Ammon's horn (tissue), 1 donor: ENCODE measurements at regions not wholly inside any gene's neighbourhood (a gene's known extent, or its start where the extent isn't known, plus 50 kb on each side); places are given as distances from the start of the nearest gene placed in this dataset.
"Not testable (repeated sequence)": the region's sequence is repeated elsewhere in the genome, so short reads cannot be mapped to it uniquely, and the experiment has no call there.

Source experiments
- DNase-seq: peaks from one replicate; pipeline ENCODE4 v3.0.0-alpha.2; 2016; ENCODE audit warnings: low spot score

- DNase-seq = no peak
These were observed 111.3 kb downstream of the DYRK2 start for GRCh38 chr12:67759829-67760228.

- DNase-seq = no peak
These were observed 112.2 kb downstream of the DYRK2 start for GRCh38 chr12:67760586-67761275.

DNA sequence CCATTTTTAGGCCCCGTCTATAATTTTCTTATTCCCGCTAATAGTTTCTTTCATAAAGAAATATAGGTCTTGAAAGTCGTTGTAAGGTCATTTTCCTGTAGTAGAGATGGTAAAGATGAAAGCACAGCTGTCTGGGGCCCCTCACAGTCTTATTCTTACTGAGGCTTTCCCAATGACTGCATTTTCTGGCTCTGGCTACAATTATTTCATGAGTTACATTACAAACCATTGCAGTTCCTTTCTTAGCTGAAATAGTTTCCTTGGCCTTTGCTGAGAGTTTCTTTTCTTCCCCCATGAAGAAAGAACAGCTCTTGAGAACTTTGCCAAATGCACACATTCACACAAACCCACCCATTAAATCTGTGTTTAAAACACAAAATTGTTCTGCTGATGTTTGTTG lies 113.0 kb downstream of the DYRK2 start:
- DNase-seq = no peak

- no peak for DNase-seq
These were observed 115.5 kb downstream of the DYRK2 start for GRCh38 chr12:67764055-67764454.

DNA sequence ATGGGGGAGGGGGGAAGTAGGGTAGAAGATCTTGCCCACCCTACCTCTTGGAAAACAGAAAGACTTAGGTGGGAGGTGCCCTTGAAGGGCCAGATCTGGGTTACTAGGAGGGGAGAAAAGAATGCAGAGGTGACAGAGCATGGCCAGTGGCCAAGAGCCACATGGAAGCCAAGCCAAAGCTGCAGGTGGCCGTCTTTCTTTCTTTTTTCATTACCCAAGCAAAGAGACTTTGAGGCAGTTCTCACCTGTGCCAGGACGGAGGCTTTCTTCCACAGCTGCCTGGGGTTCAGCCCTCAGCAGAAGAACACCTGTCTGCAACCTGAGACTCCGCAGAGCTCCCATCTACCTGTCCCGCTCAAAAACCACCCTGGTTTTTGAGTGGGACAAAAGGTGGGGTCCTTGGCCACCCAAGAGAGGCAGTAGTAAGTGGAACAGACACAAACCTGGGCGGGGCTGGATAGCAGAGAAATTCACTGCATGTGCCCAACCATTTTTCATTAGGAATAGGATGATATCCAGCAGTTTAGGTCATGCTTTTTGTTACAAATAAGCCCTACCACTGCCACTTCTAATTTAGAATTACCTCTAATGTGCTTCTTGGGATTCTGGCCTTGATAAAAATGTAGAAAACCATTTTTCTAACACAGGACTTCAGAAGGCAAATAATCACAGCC lies 116.5 kb downstream of the DYRK2 start:
- DNase-seq = no peak

DNA sequence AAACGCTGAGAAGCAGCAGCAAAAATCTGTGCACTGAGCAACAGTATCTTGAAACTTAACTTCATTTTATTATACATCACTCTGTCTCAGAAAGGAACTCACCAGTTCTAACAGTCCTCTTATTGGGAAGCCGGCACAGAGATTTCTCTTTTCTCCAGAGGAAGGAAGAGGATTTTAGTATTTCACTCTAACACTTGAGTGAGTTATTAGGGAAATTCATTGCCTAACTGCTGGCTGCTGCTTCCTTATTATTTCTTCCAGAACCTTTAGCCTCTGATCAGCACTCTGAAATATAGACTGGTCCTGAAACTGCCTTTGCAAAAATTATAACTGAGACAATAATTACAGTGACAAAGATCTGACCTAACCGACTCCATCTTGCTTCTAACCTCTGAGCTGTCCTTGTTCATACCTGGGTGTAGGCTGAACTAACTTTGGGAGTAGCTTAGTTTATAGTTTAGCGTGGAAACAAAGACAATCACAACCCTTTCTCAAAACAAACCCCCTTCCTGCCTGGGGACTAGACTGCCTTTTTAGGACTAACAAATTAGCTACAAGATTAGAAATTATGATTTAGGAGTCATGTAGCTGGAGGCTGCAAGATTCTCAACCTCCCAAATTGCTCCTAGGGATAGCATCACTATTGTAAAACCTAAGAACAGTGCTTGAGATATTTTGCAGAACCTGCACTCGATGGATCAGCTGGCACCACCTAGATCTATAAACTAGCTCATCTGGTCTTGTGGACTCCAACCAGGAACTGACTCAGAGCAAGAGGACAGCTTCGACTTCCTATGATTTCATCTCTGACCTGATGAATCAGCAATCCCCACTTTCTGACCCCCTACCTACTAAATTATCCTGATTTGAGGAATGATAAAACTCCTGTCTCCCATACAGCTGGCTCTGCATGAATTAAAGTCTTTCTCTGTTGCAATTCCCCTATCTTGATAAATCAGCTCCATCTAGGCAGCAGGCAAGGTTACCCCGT lies 117.5 kb downstream of the DYRK2 start:
- DNase-seq = no peak

- peak; percentile 32 for DNase-seq
These were observed 124.0 kb downstream of the DYRK2 start for GRCh38 chr12:67772267-67773169.

- DNase-seq = no peak
These were observed 125.4 kb downstream of the DYRK2 start for GRCh38 chr12:67773896-67774295.

- DNase-seq = no peak
These were observed 126.5 kb downstream of the DYRK2 start for GRCh38 chr12:67774983-67775587.

DNA sequence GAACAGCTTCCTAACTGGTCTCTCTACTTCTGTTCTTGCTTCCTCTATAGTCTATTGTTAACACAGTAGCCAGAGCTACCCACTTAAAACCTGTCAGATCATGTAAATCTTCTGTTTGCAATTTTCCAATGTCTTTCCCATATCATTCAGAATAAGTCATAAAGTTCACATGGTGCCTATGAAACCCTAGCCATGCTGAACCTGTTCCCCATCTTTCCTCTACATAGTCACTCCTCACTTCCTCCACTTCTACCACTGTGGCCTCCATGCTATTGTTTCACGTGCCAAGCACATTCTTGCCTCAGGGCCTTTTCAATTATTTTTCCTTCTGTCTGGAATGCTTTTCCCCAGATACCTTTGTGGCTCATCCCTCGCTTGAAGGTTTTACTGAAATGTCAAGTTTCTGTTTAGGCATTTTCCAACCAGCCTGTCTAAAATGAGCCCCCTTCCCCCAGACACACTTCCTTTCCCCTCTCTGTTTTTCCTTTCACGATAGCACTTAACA lies 132.1 kb downstream of the DYRK2 start:
- DNase-seq = no peak

DNA sequence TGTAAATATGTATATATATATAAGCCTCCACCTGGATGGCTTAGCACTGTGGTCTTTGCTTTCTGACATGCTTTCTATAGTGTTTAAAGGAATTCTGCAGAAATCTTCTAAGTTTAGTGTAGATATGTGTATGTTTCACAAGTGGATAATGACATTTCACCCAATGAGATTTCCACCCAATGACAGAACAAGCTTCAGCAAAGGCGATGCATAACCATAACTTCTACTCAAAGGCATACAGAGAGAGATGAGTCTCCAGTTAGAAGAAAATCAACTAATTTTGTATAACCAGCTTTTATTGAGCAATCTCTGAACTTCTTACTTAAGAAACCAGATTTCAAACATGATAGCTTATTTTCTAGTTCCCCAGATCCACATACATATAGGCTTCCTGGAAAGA lies 134.0 kb downstream of the DYRK2 start:
- no peak for DNase-seq

GRCh38 chr12:67783393-67783792 lies 134.8 kb downstream of the DYRK2 start:
- DNase-seq = no peak

- DNase-seq = no peak
These were observed 136.3 kb downstream of the DYRK2 start for GRCh38 chr12:67784831-67785230.

DNA sequence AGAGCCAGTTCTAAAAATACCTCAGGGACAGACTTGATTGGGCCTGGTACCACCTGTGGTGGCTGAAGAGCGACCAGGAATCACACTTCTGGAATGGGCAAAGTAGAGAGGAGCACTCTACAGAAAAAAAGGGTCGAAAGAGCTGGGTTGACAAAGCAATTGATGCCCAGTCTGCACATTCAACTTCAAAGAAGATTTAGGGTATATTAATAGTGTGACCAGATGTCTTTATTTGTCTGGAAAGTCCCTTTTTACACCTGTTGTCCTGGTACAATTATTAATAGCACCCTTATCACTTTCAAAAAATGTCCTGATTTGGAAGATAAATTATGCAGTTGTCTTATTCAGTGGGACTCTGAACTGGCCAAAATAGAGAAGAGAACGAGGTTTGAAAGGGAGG lies 137.5 kb downstream of the DYRK2 start:
- DNase-seq = no peak

GRCh38 chr12:67788118-67788517 lies 139.6 kb downstream of the DYRK2 start:
- DNase-seq = no peak

- DNase-seq = no peak
These were observed 140.7 kb downstream of the DYRK2 start for GRCh38 chr12:67789266-67789665.

GRCh38 chr12:67790660-67791059 lies 142.1 kb downstream of the DYRK2 start:
- no peak for DNase-seq

DNA sequence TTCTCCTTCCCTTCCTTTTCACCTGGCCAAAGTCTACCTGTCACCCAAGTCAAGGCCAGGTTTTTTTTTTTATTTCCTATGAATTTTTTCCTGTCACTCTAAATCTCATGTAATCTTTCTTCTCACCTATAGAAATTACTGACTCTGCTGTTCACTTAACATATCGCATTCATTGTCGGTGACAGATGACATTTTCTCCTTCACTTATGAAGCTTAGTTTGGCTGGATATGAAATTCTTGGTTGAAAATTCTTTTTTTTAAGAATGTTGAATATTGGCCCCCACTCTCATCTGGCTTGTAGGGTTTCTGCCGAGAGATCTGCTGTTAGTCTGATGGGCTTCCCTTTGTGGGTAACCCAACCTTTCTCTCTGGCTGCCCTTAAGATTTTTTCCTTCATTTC lies 142.8 kb downstream of the DYRK2 start:
- DNase-seq = not testable (repeated sequence)

GRCh38 chr12:67792185-67792584 lies 143.6 kb downstream of the DYRK2 start:
- no peak for DNase-seq

DNA sequence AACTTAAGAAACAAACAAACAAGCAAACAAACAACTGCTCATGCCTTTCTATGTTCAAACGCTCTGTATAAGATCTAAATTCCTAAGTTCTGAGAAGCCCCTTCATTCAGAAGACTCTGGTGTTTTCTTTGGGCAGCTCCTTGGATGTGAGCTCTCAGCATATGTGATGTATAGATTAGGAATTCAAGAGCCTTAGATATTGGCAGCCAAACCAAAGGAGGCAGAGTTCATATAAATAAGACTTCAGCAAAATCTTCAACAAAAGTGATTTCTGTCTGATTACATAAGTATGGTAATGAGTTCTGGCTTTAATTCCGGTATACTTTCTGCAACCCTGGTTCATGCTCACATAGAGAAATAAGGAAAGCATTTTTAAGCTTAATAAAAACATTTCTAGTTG lies 145.6 kb downstream of the DYRK2 start:
- no peak for DNase-seq

DNA sequence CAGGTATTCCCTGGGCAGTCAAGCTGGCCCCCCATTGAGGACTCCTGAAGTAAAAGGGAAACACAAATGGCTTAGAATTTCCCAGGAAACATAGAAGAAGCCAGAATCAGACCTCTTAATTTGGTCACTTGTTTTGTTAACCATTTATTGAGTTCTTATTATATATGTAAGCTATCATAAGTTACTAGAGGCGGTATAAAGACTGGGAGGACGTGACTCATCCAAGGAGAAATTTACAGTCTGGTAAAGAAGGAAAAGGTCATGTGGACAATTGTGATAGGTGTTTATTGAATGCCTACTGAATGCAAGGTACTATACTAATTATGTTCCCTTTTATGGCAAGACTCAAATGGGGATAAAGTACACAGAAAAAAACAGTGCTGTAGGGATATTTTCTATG lies 146.7 kb downstream of the DYRK2 start:
- DNase-seq = no peak
